Neural progenitor cell (in vitro differentiated cells): ENCODE measurements at regions not wholly inside any gene's neighbourhood (a gene's known extent, or its start where the extent isn't known, plus 50 kb on each side); places are given as distances from the start of the nearest gene placed in this dataset.

Experiments
- CTCF ChIP-seq: fragments of 200-600 bp; sonication (generic); IDR thresholded peaks from 2 replicates; pipeline ENCODE4 v1.5.1; 2017; ENCODE audit warnings: antibody characterized with exemption, mild to moderate bottlenecking
- EZH2 ChIP-seq: fragments of 200-600 bp; sonication (generic); IDR thresholded peaks from 2 replicates; pipeline ENCODE4 v1.6.1; 2017; ENCODE audit warnings: antibody characterized with exemption, mild to moderate bottlenecking, moderate library complexity
- EZH2phosphoT487 ChIP-seq: fragments of 200-600 bp; sonication (generic); IDR thresholded peaks from 2 replicates; pipeline ENCODE4 v1.6.1; 2017; ENCODE audit warnings: antibody characterized with exemption

DNA sequence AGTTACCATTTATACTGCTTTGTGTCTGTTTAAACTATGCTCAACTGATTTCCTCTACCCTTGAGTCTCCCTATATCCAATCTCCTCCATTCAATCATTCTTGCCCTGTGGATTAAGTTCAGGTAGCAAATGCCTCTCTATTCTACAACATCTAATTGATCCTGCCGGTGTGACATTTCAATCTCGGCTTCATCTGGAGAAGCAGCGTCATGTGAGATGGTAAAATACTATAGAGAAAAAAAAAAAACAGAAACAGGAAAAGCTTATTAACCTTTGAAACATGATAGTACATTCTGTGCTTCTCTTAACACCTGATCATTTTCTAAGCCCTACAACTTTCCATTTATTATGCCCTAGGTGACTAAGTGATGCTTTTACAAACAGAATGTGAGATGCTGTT lies 89.4 kb downstream of the KCTD12 start:
- TF ChIP-seq CTCF (no peak), EZH2 (no peak), EZH2phosphoT487 (no peak)
